Fibroblast of lung (primary cell): ENCODE measurements at regions not wholly inside any gene's neighbourhood (a gene's known extent, or its start where the extent isn't known, plus 50 kb on each side); places are given as distances from the start of the nearest gene placed in this dataset.

Source experiments
- EZH2 ChIP-seq: IDR thresholded peaks from 2 replicates; pipeline ENCODE4 v1.5.1; 2012; ENCODE audit warnings: low read length, control low read depth, mild to moderate bottlenecking; ENCODE audit errors: missing control alignments
- TF ChIP-seq, protein P1 (sequence below), 2 donors: IDR thresholded peaks in 1 of 2; conservative IDR thresholded peaks in 1 of 2; 1 replicate in 1 of 2; 2 replicates in 1 of 2; pipeline ENCODE4 v1.5.1; 2011 to 2012; ENCODE audit warnings: low read length in 2 of 2, control low read depth in 1 of 2, inconsistent platforms in 1 of 2, low read depth in 1 of 2, mild to moderate bottlenecking in 1 of 2

DNA sequence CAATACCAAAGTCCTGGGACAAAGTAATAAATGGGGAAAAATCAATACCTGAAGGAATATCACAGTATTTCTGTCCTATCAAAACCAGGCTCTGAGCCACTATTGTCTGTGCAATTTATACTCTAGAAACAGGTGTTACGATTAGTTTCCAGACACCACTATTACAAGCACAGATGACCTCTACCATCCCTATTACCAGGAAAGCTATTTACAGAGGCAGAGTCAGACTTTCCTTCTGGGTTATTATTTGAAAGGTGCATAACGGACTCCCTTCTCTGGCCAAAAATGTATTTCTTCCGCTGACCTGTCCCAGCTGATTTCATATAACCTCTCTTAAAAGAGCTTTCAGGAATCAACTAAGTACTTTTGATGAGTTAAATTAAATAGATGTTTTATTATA, 154.6 kb upstream of the LRRC7 start:
- TF ChIP-seq, protein P1, sequence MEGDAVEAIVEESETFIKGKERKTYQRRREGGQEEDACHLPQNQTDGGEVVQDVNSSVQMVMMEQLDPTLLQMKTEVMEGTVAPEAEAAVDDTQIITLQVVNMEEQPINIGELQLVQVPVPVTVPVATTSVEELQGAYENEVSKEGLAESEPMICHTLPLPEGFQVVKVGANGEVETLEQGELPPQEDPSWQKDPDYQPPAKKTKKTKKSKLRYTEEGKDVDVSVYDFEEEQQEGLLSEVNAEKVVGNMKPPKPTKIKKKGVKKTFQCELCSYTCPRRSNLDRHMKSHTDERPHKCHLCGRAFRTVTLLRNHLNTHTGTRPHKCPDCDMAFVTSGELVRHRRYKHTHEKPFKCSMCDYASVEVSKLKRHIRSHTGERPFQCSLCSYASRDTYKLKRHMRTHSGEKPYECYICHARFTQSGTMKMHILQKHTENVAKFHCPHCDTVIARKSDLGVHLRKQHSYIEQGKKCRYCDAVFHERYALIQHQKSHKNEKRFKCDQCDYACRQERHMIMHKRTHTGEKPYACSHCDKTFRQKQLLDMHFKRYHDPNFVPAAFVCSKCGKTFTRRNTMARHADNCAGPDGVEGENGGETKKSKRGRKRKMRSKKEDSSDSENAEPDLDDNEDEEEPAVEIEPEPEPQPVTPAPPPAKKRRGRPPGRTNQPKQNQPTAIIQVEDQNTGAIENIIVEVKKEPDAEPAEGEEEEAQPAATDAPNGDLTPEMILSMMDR (conservative IDR thresholded peaks at IDR 0.05 in 1 of 2, IDR thresholded peaks at IDR 0.05 in 1 of 2; ENCODE audit: low read depth in 1 of 2, low read length in 2 of 2), result no peak
- TF ChIP-seq EZH2, result no peak
